DND-41 (cell line): ENCODE measurements at regions not wholly inside any gene's neighbourhood (a gene's known extent, or its start where the extent isn't known, plus 50 kb on each side); places are given as distances from the start of the nearest gene placed in this dataset.

Source experiments
- CTCF ChIP-seq: IDR thresholded peaks from 2 replicates; pipeline ENCODE4 v1.5.1; 2012; ENCODE audit warnings: borderline replicate concordance, low read length, moderate library complexity, mild to moderate bottlenecking; ENCODE audit not compliant: poor library complexity, severe bottlenecking; ENCODE audit errors: extremely low read depth
- EZH2 ChIP-seq: IDR thresholded peaks from 3 replicates; pipeline ENCODE4 v1.6.1; 2012; ENCODE audit warnings: borderline replicate concordance, low read depth, mild to moderate bottlenecking, moderate library complexity, low read length, inconsistent platforms; ENCODE audit not compliant: severe bottlenecking

GRCh38 chr9:13445103-13445500 is 165.6 kb upstream of the MPDZ start:
- TF ChIP-seq EZH2 (no peak), CTCF (no peak)
